T follicular helper cell (primary cell): ENCODE measurements at regions not wholly inside any gene's neighbourhood (a gene's known extent, or its start where the extent isn't known, plus 50 kb on each side); places are given as distances from the start of the nearest gene placed in this dataset.

Experiments used
- DNase-seq: peaks from one replicate; pipeline ENCODE4 v3.0.0-alpha.2; 2020; ENCODE audit warnings: low read depth

DNA sequence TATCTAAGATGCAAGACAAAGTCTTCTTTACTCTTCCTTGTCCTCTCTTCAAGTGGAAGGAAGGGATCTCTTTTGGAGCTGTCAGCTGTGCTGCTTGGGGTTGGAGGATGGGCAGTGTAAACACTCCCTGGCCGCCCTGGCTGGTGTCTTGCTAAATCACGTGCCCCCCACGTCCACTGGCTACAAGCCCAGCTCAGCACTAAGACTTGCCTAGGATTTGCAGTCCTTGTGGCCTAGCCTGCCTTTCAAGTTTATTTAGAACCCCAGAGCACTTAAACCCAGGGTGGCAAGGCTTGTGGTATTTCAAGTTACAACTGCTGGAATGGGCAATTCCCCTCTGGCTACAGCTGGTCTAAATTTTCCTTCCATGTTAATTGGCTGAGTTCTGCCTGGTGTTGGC lies 272.4 kb upstream of the MYO3A start:
- DNase-seq: no peak

DNA sequence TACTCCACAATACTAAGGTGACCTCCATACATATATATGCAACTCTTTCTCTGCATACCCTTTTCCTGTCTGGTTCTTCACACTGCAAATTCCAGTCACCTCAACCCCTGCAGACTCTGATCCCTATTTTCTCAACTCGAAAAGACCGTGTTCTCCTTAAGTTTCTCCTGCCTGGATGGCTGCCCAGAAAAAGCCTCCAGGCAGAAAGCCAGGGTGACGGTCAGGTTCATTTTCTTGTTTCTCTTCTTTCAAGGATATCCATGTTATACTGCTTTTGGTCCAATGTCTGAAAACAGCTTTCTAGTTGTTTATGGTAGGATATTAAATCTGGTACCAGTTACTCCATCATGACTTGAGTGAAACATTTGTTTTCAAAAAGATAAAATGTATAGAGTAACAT lies 267.8 kb upstream of the MYO3A start:
- no peak for DNase-seq

DNA sequence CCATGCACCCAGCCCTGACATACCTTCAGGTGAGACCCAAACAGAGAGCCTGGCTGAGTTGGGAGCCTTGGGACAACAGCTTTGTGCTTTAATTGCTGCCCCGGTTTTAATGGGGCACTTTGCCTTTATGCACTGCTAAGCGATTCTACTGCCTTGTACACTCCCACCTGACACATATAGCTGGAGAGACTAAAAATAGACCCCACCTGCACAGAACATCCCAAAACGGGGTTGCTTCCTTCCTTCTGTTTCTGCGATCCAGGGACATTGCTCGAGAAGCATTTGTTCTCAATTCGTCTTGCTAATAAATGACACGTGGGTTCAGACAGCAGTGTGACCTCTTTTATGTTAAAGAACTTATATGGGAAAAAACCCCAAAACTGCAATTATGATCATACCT lies 258.8 kb upstream of the MYO3A start:
- no peak for DNase-seq

DNA sequence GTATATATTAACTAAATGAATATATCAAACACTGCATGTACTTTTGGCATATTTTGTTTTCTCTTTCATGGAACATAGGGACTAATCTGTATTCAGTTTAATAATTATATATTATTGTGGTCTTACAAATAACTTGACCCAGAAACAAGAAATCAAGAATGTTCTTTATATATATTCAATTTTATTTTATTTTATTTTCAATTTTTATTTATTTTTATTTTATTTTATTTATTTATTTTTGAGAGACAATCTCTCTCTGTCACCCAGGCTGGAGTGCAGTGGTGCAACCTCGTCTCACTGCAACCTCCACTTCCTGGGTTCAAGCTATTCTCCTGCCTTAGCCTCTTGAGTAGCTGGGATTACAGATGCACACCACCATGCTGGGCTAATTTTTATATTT lies 258.4 kb upstream of the MYO3A start:
- DNase-seq: no peak

DNA sequence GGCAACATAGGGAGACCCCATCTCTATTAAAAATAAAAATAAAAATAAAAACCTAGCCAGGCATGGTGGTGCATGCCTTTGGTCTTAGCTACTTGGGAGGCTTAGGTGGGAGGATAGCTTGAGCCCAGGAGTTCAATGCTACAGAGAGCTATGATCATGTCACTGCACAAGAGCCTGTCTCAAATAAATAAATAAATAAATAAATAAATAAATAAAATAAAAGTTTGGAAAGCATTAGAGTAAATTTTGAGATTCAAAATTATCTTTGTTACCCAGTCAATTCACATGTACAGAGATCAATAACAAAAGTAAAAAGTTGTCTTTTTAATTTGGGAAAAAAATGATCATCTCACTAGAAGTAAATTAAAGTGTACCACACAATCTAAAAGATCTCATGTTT lies 255.8 kb upstream of the MYO3A start:
- DNase-seq: no peak

DNA sequence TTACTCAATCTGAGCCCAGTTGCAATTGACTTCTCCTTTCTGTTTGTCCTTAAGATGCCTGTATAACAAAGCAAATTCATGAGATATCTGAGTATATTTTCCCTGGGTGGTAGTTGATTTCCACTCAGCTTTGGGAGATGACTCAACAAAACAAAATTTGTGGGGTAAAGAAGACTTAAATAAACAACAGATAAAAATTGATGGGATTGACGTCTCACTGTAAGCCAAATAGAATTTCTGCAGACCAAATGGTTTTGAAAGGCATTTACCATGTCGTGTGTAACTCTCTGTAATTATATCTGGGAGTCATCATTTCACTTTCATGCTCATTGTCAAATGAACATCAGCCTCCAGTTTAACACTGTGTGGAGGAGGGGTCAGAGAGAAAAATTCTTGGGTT lies 255.4 kb upstream of the MYO3A start:
- DNase-seq: no peak

DNA sequence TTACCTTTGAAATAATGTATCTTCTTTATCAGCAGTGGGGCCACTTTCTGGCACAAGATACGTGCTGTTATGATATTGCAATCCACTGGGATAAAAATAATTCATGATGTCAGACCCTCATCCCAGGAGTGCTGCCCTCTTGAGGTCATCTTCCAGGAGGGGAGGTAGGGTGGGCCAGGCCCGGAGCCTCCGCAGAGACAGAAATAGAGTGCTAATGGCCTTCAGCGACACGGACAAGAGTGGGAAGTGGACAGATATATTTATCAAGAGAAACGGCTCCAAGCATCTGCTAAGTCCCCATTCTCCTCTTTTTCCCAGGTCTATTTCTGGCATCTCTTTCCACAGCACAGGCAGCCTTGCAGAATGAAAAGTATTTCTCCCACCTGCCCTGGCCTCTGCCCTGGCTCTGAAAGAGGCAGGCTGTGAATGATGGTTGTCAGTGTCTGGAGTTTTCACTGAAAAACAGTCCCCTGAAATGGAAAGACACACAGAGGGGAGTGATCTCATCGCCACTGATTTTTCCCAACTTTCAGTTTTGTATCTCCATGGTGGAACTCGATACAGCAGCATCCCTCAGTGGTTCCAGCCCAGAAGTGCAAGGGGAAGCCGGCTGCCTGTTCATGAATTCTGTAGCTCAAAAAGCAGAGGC lies 251.7 kb upstream of the MYO3A start:
- no peak for DNase-seq

DNA sequence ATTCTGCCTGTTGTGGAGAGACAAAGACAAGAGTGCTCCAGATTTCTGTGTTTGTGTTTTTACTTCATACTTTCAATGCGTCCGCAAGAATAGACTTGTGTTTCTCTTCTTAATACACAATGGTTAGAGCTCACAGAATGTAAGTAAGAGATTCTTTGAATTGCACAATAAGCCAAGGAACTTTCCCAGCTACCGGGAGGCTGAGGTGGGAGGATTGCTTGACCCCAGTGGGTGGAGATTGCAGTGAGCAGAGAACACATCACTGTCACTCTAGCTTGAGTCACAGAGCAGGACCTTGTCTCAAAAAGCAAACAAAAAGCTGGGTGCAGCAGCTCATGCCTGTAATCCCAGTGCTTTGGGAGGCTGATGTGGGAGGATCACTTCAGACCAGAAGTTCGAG lies 250.7 kb upstream of the MYO3A start:
- no peak for DNase-seq

DNA sequence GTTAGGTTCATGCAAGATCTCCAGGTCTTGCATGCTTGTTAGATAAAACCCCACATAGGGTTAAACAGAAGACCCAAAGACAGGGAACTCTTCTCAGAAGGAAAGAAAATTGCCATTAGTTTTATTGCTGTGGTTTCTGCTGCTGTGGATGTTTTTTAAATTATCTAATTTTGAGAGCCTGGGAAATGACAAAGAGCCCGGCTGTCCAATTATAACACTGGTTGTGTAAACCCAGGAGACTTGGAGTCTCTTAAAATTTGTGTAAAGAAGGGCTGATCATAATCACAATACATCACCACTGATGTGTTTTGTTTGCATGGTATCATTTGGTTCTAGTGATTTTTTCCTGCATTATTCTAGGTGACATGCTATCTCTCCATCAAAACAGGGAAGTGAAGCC lies 246.5 kb upstream of the MYO3A start:
- DNase-seq: no peak

DNA sequence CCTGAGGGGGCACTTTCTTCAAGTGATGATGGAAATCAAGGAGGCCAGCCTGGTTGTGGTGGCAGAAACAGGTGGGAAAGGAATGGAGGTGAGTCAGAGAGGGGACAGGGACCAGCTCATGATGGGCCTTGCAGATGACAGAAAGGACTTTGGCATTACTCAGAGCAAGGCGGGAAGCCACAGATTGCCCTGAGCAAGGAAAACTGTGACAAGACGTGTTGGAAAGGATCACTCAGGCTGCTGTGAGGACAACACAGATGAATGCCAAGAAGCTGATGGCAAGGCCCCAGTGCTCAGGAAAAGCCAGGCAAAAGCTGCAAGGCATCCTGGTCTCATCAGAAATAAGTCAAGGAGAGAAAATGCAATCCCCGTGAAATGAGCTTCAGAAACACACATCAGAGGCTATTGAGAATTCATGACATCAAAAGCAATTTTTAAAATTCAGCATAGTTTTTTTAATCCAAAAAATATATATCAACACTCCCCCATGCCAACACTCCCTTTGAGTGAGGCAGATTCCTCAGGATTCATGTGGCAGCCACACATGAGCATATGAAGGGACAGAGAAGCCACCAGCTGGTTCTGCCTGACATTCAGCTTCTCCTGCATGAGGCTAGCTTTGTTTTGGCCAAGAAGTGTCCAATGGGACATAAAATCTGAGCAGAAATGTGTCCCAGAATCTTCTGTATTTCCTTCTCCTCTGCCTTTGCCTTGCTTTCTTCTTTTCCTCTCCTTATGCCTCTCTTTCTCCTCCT lies 244.5 kb upstream of the MYO3A start:
- DNase-seq: no peak

DNA sequence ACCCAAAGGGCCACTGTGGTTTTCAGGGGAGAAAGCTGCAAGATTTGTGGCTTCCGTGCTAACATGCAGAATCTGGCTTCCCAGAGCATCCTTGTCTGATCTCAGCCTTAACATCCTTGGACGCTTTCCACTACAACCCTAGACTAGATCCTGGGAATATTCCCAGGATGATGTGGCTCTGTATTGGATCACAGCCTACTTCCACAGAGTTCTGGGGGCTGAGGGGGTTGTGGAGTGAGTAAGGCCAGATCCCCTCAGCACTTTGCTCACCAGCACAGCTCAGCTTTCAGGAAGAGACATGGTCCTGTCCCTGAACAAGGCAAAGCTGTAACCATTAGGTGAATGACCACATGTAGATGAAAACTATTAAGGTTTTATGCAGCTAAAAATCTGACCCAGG lies 241.3 kb upstream of the MYO3A start:
- no peak for DNase-seq

DNA sequence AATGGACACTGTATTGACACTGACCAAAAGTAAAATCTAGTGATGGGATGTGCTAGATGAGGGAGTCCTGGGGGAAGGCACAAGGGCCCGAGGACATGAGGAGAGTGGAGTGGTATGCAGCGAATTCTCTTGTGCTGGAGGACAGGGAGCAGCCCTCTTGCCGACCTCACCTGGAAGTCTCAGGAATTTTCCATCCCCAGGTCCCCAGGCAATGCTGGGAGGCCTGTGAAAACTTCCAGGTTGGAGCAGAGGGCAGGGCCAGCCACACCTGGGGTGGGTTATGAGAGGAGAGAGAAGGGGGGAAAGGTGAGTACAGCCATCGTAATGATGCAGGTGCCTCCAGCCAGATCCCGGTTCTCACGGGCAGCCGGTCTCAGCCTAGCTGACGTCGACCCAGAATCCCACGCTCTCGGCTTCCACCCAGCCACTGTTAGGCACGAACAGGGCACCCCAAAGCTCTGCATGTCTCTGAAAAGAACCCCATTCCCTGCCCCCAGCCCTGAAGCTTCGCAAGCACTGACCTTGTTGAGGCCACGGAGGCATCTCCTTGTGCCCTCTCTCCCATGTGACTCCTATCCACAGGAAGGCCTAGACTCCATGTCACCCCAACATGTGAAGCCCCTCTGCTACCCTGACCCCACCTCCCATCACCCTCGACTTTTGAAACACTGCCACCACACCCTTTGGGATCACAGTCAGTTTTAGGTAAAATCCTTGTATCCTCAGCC lies 239.7 kb upstream of the MYO3A start:
- DNase-seq: no peak

DNA sequence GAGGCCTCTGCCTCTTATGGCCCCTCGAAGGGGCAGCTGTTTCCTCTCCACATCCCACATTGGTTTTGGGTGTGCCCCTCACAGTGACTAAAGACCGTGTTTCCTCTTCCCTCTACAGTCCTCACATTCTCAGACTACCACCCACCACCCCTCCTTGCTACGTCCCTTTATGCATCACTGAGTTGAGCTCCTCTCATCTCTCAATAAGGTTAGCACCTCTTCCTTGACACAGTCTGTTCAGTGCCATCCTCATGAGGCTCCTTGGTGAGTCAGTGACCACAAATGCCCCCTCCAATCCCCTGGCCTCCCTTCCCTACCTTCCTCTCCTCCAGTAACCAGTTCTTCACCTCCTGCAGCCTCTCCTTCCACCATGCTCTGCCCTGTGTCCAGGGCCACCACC lies 239.1 kb upstream of the MYO3A start:
- no peak for DNase-seq

DNA sequence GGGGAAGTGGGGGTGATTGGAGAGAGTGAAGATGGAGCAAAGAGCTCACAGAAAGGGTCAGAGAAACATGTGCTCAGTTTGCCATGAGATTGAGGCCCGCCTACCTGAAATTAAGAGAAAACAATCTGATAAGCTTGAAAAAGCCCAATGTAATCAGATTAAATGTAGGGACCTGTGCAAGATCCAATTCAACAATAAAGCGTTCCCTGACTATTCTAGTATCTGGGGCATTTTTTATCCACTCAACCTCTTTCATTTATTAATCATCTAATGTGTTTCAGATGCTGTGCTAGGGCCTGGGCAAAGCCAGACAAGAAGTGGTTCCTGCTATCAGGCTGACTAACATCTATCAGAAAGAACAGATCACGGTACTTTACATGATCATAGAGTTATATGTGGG lies 238.4 kb upstream of the MYO3A start:
- DNase-seq: no peak

DNA sequence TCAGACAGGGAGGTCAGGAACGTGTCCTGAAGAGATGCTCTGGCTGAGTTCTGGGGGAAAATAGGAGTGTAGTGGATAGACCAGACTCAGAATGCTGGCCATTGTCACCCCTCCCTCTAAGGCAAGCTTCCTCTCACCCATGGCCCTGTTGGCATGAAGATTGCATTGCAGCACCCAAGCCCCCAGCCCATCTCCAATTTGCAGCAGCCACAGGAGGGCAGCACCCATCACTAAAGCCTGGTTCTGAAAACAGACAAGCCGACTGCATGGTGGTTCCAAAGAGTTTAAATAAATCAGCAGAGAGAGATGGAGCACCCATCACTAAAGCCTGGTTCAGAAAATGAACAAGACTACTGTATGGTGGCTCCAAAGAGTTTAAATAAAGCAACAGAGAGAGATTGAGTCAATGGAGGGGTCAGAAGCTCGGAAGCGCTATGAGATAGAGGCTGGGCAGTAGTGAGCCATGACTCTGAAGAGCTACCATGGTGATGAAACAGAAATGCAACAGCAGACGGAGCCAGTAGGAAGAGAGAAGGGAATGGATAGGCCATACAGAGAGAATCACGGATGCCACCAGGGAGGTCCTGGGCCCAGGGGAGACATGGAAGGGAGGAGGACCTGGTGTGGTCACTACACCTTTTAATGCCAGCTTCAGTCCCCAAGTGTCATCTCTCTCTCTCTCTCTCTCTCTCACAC lies 237.9 kb upstream of the MYO3A start:
- no peak for DNase-seq

DNA sequence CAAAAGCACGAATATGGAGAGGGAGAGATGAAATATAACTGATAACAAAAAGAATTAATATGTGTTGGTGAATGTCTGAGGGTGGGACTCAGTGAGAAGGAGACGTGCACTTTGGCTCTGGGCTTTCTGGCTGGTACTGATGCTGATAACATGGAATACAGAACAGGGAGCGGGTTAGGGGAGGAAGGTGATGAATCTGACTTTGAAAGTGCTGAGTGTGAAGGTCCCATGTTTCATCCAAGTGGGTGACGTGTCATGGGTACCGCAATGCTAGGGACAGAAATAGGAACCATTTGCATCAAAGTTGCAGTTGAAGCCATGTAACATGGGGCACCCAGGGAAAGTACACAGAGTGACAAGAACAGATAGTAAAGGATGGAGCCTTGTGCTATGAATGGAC lies 236.6 kb upstream of the MYO3A start:
- DNase-seq: no peak

DNA sequence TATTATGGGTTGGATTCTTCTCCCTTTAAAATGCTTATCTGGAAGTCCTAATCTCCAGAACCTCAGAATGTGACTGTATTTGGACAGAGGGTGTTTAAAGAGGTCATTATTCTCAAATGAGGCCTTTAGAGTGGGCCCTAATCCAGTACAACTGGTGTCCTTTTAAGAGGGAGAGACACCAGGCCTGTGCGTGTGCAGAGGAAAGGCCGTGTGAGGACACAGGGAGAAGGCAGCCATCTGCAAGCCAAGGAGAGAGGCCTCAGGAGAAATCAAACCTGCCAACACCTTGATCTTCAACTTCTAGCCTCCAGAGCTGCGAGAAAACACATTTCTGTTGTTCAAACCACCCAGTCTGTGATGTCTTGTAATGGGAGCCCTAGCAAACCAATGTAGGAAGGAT lies 235.4 kb upstream of the MYO3A start:
- DNase-seq: no peak

DNA sequence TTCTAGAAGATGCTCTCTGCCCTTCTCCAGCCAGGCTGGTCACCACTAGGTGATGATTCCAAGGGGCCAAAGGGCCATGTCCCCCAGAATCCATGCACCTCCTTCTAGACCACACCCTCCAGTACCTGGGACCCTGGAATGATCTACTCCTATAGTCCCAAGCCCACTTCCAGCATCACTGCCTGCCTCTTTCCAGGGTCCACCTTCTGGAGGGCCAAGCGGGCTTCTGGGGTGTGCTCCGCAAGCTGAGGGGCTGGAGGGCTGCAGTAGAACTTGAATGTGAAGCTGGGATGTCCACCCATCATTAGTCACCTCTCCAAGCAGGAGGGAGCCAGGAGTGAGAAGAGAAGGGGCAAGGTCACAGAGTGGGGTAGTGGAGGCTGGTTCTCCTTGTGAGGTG lies 234.4 kb upstream of the MYO3A start:
- no peak for DNase-seq

DNA sequence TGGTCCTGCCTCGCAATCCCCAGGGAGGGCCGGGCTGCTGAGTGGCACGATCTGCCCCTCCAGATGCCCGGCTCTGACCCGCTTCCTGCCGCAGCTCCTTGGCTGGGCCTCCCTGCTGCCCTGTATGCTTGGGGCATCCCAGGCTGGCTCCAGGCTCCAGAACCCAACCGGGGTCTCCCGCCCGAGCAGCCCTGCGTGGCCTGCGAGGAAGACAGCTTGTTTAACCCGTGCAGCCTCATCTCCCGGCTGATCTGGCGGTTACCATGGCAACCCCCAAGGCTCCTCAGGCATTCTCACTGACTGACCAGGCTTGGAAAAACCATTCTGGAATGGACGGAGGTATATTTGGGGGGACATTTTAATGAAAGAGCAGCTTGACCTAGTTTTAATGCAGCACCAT lies 232.4 kb upstream of the MYO3A start:
- no peak for DNase-seq

DNA sequence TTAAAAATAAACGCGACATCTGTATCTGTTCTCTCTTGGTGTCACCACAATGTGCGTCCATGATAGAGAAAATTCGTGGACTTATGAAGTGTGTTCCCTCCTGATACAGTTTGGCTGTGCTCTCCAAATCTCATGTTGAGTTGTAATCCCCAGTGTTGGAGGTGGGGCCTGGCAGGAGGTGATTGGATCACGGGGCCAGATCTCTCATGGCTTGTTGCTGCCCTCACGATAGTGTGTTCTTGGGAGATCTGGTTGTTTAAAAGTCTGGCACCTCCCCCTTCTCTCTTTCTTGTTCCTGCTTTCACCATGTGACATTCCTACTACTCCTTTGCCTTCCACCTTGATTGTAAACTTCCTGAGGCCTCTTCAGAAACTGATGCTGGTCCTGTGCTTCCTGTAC lies 229.4 kb upstream of the MYO3A start:
- no peak for DNase-seq

DNA sequence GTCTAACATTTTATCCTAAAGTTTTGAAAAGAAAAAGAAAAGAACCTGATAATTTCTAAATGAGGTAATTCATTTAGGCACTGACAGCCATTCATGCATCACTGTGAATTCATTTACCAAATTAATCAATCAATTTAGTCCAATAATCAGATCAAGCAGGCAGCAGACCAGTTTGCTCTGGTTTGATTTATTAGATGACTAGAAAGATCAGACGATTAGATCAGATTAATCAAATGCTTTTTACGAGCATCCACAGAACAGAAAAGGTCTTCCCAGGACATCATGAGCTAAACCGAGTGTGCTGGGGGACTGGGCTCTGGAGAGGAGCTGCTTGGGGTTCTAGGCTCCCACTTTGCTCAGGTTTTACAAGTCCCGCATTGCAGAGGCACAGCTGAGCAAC lies 226.5 kb upstream of the MYO3A start:
- DNase-seq: no peak

DNA sequence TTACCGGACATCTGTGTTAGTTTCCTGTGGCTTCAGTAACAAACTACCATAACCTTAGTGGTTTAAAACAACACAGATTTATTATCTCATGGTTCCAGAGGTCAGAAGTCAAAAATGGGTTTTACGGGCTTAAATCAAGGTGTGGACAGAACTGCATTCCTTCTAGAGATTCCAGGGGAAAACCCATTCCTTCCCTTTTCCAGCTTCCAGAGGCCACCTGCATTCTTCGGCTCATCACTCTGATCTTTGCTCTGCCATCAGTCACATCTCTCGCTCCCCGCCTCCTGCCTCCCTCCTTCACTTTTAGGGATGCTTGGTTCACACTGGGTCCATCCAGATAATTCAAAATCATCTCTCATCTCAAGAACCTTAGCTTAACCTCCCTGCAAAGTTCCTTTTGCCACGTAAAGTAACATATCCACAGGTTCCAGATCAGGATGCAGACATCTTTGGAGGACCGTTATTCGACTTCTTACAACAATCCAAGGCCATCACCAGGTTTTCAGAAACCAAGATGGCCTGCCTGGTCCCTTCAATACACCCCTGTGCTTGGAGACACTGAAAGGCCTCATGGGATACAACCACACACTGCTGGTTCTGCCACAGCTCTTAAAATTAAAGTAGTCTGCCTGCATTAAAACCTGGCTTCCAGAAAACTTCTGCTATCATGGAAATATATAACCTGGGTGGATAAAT lies 225.9 kb upstream of the MYO3A start:
- no peak for DNase-seq
